ENCODE measurements at regions not wholly inside any gene's neighbourhood (a gene's known extent, or its start where the extent isn't known, plus 50 kb on each side); places are given as distances from the start of the nearest gene placed in this dataset.

GRCh38 chr21:15171546-15171945 is 106.7 kb upstream of the NRIP1 start:
- H3K4me1 Mint-ChIP-seq: peaks cover 7% of the 10 kb centered on the region
- no peak overlapping the region for H3K27ac Mint-ChIP-seq
- no peaks in the 10 kb centered on the region for H3K27me3 Mint-ChIP-seq
- no peaks in the 10 kb centered on the region for H3K36me3 Mint-ChIP-seq
- H3K9me3 Mint-ChIP-seq: peaks cover 2% of the 10 kb centered on the region
- no peak overlapping the region for H3K4me3 Mint-ChIP-seq
- no peak for DNase-seq

GRCh38 chr21:15172963-15173362 is 108.2 kb upstream of the NRIP1 start:
- no peak overlapping the region for H3K4me3 Mint-ChIP-seq
- H3K36me3 Mint-ChIP-seq: no peaks in the 10 kb centered on the region
- H3K27ac Mint-ChIP-seq: no peak overlapping the region
- peaks cover 7% of the 10 kb centered on the region for H3K4me1 Mint-ChIP-seq
- H3K9me3 Mint-ChIP-seq: peaks cover 2% of the 10 kb centered on the region
- DNase-seq: no peak
- no peaks in the 10 kb centered on the region for H3K27me3 Mint-ChIP-seq

GRCh38 chr21:15174923-15175322 is 110.1 kb upstream of the NRIP1 start:
- DNase-seq: no peak
- no peaks in the 10 kb centered on the region for H3K27me3 Mint-ChIP-seq
- no peaks in the 10 kb centered on the region for H3K36me3 Mint-ChIP-seq
- H3K4me3 Mint-ChIP-seq: no peak overlapping the region
- no peaks in the 10 kb centered on the region for H3K9me3 Mint-ChIP-seq
- no peak overlapping the region for H3K27ac Mint-ChIP-seq
- peaks cover 7% of the 10 kb centered on the region for H3K4me1 Mint-ChIP-seq

- H3K27me3 Mint-ChIP-seq: no peaks in the 10 kb centered on the region
- H3K36me3 Mint-ChIP-seq: no peaks in the 10 kb centered on the region
- peaks cover 5% of the 10 kb centered on the region for H3K9me3 Mint-ChIP-seq
- DNase-seq: no peak
- no peak overlapping the region for H3K4me3 Mint-ChIP-seq
- H3K4me1 Mint-ChIP-seq: no peaks in the 10 kb centered on the region
- H3K27ac Mint-ChIP-seq: no peak overlapping the region
These were observed 117.9 kb upstream of the NRIP1 start for GRCh38 chr21:15182731-15183130.

DNA sequence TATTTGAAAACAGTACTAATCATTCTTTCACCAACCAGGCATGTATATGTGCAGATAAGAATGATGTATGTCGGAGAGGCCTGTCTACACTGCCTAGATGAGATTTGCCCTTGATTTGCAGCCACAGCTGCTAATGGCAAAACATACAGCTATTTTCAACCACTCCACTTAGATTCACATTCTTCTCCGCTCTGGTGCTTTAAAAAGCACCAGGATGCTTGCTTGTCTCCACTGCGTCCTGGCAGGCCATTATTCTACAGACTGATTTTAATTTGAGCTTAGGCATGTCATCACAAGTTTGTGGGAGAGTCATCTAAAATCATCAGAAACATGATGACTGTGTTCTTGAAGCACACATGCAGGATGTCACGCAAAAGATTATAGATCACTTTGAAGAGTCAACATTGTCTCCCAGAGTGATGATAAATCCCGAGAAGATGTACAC is 119.0 kb upstream of the NRIP1 start:
- H3K36me3 Mint-ChIP-seq: no peaks in the 10 kb centered on the region
- DNase-seq: no peak
- no peaks in the 10 kb centered on the region for H3K27me3 Mint-ChIP-seq
- H3K9me3 Mint-ChIP-seq: peaks cover 5% of the 10 kb centered on the region
- H3K4me3 Mint-ChIP-seq: no peak overlapping the region
- H3K27ac Mint-ChIP-seq: no peak overlapping the region
- H3K4me1 Mint-ChIP-seq: no peaks in the 10 kb centered on the region

DNA sequence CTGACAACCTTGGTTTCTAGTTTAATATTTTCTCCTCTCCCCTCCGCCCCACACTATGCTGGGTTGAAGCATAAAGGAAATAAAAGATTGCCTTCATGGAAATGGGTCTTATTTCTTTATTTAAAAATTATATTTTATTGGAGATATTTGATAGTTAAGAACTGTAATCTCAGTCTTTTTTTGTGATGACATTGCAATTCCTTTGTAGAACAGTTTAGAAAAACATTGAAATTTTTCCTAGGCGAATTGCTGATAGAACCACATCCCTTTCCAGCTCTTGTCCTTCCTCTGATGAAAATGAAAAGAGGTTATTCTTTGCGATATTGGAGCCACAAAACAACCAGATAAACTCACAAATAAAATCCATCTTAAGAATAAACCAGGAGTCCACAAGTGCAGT is 125.6 kb upstream of the NRIP1 start:
- H3K36me3 Mint-ChIP-seq: no peaks in the 10 kb centered on the region
- no peaks in the 10 kb centered on the region for H3K9me3 Mint-ChIP-seq
- H3K27ac Mint-ChIP-seq: no peak overlapping the region
- no peak for DNase-seq
- no peaks in the 10 kb centered on the region for H3K4me1 Mint-ChIP-seq
- no peak overlapping the region for H3K4me3 Mint-ChIP-seq
- peaks cover 4% of the 10 kb centered on the region for H3K27me3 Mint-ChIP-seq

DNA sequence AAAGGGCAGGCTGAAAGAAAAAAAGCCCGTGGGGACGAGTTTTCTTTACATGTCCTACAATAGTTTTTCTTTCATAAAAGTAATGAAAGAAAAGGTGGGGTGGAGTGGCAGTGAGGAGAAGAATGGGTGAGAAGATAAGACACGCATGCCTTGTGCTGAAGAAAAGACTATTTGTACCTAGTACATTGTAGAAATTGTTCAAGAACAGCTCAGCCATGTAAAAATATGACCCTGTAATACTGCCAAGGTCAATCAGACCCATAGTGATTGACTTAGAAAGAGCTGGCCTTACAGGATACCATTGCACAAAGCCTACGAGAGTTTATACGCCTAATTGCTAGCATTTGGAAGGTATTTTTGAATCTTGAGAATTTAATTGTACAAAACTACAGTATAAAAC is 126.0 kb upstream of the NRIP1 start:
- H3K9me3 Mint-ChIP-seq: no peaks in the 10 kb centered on the region
- no peaks in the 10 kb centered on the region for H3K36me3 Mint-ChIP-seq
- H3K4me1 Mint-ChIP-seq: no peaks in the 10 kb centered on the region
- H3K4me3 Mint-ChIP-seq: no peak overlapping the region
- H3K27ac Mint-ChIP-seq: no peak overlapping the region
- peaks cover 4% of the 10 kb centered on the region for H3K27me3 Mint-ChIP-seq
- DNase-seq: no peak

DNA sequence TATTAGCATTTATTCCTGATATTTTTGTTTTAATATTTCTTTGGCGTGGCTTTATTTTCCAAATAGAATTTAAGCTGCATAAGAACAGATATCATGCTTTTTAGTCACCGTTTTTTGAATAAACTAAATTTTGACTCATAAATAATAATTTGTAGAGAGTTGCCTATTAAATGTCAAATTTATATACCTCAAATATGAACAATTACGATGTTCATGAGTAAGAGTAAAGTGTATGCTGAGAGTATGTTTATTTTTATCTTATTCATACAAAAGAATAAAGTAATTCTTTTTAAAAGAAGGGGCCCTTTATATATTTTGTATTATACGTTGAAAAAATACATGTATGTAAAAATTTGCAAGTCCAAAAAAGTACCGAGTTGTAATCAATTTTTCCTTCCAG is 126.5 kb upstream of the NRIP1 start:
- H3K27me3 Mint-ChIP-seq: peaks cover 4% of the 10 kb centered on the region
- no peak overlapping the region for H3K27ac Mint-ChIP-seq
- H3K9me3 Mint-ChIP-seq: no peaks in the 10 kb centered on the region
- no peaks in the 10 kb centered on the region for H3K4me1 Mint-ChIP-seq
- DNase-seq: no peak
- H3K4me3 Mint-ChIP-seq: no peak overlapping the region
- no peaks in the 10 kb centered on the region for H3K36me3 Mint-ChIP-seq

- no peak for DNase-seq
- no peaks in the 10 kb centered on the region for H3K36me3 Mint-ChIP-seq
- H3K4me1 Mint-ChIP-seq: no peaks in the 10 kb centered on the region
- H3K9me3 Mint-ChIP-seq: no peaks in the 10 kb centered on the region
- H3K27me3 Mint-ChIP-seq: peaks cover 4% of the 10 kb centered on the region
- no peak overlapping the region for H3K4me3 Mint-ChIP-seq
- H3K27ac Mint-ChIP-seq: no peak overlapping the region
These were observed 127.4 kb upstream of the NRIP1 start for GRCh38 chr21:15192243-15192642.

GRCh38 chr21:15193937-15194336 is 129.1 kb upstream of the NRIP1 start:
- no peak for DNase-seq
- Mint-ChIP-seq H3K4me3 (no peak overlapping the region), H3K36me3 (no peaks in the 10 kb centered on the region), H3K27me3 (peaks cover 4% of the 10 kb centered on the region), H3K4me1 (no peaks in the 10 kb centered on the region), H3K27ac (no peak overlapping the region), H3K9me3 (no peaks in the 10 kb centered on the region)

DNA sequence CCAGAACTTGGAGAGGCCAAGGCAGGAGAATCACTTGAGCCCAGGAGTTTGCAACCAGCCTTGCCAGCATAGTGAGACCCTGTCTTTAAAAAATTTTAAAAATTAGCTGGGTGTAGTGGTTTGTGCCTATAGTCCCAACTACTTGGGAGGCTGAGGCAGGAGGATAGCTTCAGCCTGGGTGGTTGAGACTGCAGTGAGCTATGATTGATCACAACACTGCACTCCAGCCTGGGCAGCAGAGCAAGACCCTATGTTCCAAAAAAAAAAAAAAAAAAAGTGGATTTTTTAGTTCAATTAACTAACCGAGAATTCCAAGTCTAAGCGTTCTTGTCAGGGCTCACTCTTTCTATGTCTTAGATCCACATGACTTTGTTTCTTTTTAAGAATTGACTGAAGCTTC is 130.3 kb upstream of the NRIP1 start:
- Mint-ChIP-seq H3K27ac (no peak overlapping the region), H3K27me3 (peaks cover 4% of the 10 kb centered on the region), H3K36me3 (no peaks in the 10 kb centered on the region), H3K4me3 (no peak overlapping the region), H3K9me3 (no peaks in the 10 kb centered on the region), H3K4me1 (no peaks in the 10 kb centered on the region)
- DNase-seq: no peak

- H3K9me3 Mint-ChIP-seq: no peaks in the 10 kb centered on the region
- no peaks in the 10 kb centered on the region for H3K36me3 Mint-ChIP-seq
- no peaks in the 10 kb centered on the region for H3K4me1 Mint-ChIP-seq
- peaks cover 4% of the 10 kb centered on the region for H3K27me3 Mint-ChIP-seq
- H3K4me3 Mint-ChIP-seq: no peak overlapping the region
- no peak overlapping the region for H3K27ac Mint-ChIP-seq
- DNase-seq: no peak
These were observed 131.0 kb upstream of the NRIP1 start for GRCh38 chr21:15195768-15196167.

- Mint-ChIP-seq H3K4me1 (no peaks in the 10 kb centered on the region), H3K27me3 (no peaks in the 10 kb centered on the region), H3K9me3 (no peaks in the 10 kb centered on the region), H3K27ac (no peak overlapping the region), H3K4me3 (no peak overlapping the region), H3K36me3 (no peaks in the 10 kb centered on the region)
- DNase-seq: no peak
These were observed 132.9 kb upstream of the NRIP1 start for GRCh38 chr21:15197696-15198095.

DNA sequence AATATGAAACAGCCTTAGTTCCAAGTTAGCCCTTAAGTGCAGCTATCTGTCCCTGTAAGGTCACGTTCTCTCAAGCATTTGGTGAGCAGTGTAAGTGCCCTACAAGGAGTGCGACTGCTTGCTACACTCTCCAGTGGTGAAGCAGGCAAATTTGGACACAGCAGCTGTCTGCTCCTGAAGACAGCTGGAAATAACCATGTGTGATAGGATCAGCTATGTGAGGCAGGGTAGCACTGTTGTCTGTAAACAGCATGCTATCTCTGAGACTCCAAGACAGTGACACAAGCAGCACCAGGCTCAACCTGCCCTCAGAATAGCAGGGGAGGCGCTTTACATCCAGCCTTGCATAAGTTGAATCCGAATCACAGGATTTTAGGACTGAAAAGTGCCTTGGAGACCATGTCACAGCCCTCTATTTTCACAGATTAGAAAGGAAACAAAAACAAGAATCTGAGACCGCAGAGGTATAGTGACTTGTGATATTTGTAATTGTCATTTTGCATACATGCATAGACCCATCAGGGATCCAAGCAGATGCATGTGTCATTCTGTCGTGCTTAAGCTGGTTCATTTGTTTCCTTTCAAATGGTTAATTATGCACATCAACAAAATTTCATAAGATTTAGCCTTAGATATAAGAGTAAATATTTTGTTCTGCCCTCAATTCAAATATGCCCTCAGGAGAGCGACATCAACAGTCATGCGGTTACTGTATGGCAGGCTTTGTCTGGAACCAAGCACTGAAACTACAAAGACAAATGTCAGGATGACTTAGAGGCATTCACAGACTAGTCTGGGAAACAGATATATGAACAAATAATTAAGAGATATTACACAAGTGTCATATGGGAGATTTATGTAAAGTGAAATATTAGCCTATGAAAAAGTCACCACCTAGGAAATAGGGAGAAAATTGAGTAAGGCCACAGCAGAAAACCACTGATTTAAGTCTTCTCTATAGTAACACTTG is 134.9 kb upstream of the NRIP1 start:
- Mint-ChIP-seq H3K4me1 (no peaks in the 10 kb centered on the region), H3K27me3 (no peaks in the 10 kb centered on the region)

DNA sequence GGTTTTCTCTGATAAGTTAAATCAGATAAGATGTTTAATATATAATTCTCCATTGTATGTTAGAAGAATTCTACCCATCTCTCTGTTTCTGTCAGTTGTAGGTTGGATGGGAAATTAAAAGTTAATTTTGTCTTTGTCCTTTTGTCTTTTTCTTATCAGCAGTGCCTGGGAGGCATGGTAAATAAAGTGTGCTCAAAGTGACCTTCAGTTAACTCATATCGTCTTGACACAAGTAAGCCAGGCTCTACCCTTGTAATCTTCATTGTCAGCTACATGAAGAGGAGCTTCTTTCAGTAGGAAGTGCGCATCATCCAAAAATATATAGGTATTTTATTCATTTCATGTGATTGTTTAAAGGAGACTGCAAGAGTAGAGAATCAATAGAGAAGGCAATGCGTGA is 138.9 kb upstream of the NRIP1 start:
- Mint-ChIP-seq H3K27ac (no peak overlapping the region), H3K4me1 (no peaks in the 10 kb centered on the region), H3K9me3 (no peaks in the 10 kb centered on the region), H3K36me3 (no peaks in the 10 kb centered on the region), H3K4me3 (no peak overlapping the region), H3K27me3 (no peaks in the 10 kb centered on the region)
- no peak for DNase-seq

More for the DNA sequence above, 134.9 kb upstream of the NRIP1 start:
- DNase-seq: no peak
- Mint-ChIP-seq H3K36me3 (no peaks in the 10 kb centered on the region), H3K9me3 (no peaks in the 10 kb centered on the region), H3K27ac (no peak overlapping the region), H3K4me3 (no peak overlapping the region)
